ENCODE measurements at regions not wholly inside any gene's neighbourhood (a gene's known extent, or its start where the extent isn't known, plus 50 kb on each side); places are given as distances from the start of the nearest gene placed in this dataset.

- TF ChIP-seq CTCF (IDR thresholded peaks at IDR 0.05; ENCODE audit: low read depth, low read length), result no peak
- no peak overlapping the region for H3K4me3 ChIP-seq (ENCODE audit: low read depth, low read length)
These were observed 59.1 kb upstream of the RTN4 start for GRCh38 chr2:55109219-55109891.

GRCh38 chr2:55108456-55109160 lies 58.4 kb upstream of the RTN4 start:
- no peak overlapping the region for H3K4me3 ChIP-seq (ENCODE audit: low read depth, low read length)
- no peak for TF ChIP-seq CTCF (IDR thresholded peaks at IDR 0.05; ENCODE audit: low read depth, low read length)

- no peak overlapping the region for H3K4me3 ChIP-seq (ENCODE audit: low read depth, low read length)
- no peak for TF ChIP-seq CTCF (IDR thresholded peaks at IDR 0.05; ENCODE audit: low read depth, low read length)
These were observed 57.2 kb upstream of the RTN4 start for GRCh38 chr2:55107436-55107835.

GRCh38 chr2:55106148-55106547 lies 55.9 kb upstream of the RTN4 start:
- no peak for TF ChIP-seq CTCF (IDR thresholded peaks at IDR 0.05; ENCODE audit: low read depth, low read length)
- H3K4me3 ChIP-seq (ENCODE audit: low read depth, low read length), result no peak overlapping the region

- no peak overlapping the region for H3K4me3 ChIP-seq (ENCODE audit: low read depth, low read length)
- no peak for TF ChIP-seq CTCF (IDR thresholded peaks at IDR 0.05; ENCODE audit: low read depth, low read length)
These were observed 55.2 kb upstream of the RTN4 start for GRCh38 chr2:55105456-55105855.

- TF ChIP-seq CTCF (IDR thresholded peaks at IDR 0.05; ENCODE audit: low read depth, low read length), result no peak
These were observed 52.8 kb upstream of the RTN4 start for GRCh38 chr2:55103046-55103445.

GRCh38 chr2:55102056-55102812 lies 52.0 kb upstream of the RTN4 start:
- no peak overlapping the region for H3K4me3 ChIP-seq (ENCODE audit: low read depth, low read length)
- no peak for TF ChIP-seq CTCF (IDR thresholded peaks at IDR 0.05; ENCODE audit: low read depth, low read length)

More at GRCh38 chr2:55103046-55103445, 52.8 kb upstream of the RTN4 start:
- H3K4me3 ChIP-seq (ENCODE audit: low read depth, low read length), result no peak overlapping the region

Data from WI38 (cell line).